Epithelial cell of proximal tubule (primary cell): ENCODE measurements at regions not wholly inside any gene's neighbourhood (a gene's known extent, or its start where the extent isn't known, plus 50 kb on each side); places are given as distances from the start of the nearest gene placed in this dataset.

Experiments used
- DNase-seq: peaks from one replicate; pipeline ENCODE4 v3.0.0-alpha.2; 2011; ENCODE audit warnings: low read depth
- H3K4me3 ChIP-seq: 2 replicates; pipeline ENCODE4 v1.5.1; 2011; ENCODE audit warnings: low read depth, mild to moderate bottlenecking, low read length
- CTCF ChIP-seq: conservative IDR thresholded peaks from 2 replicates; pipeline ENCODE4 v1.5.1; 2012; ENCODE audit warnings: low read depth, mild to moderate bottlenecking, low read length

GRCh38 chr7:12954380-12955033 is 267.1 kb downstream of the ARL4A start:
- TF ChIP-seq CTCF, result no peak
- H3K4me3 ChIP-seq, result no peak overlapping the region
- no peak for DNase-seq

GRCh38 chr7:12957487-12957886 is 270.1 kb downstream of the ARL4A start:
- H3K4me3 ChIP-seq, result no peak overlapping the region
- TF ChIP-seq CTCF, result no peak
- no peak for DNase-seq

- DNase-seq, result no peak
- no peak for TF ChIP-seq CTCF
- H3K4me3 ChIP-seq, result no peak overlapping the region
Observed at GRCh38 chr7:12961910-12962480, 274.6 kb downstream of the ARL4A start.

GRCh38 chr7:12963435-12963834 is 276.0 kb downstream of the ARL4A start:
- TF ChIP-seq CTCF, result no peak

GRCh38 chr7:12964836-12965235 is 277.4 kb downstream of the ARL4A start:
- no peak for DNase-seq
- no peak for TF ChIP-seq CTCF
- no peak overlapping the region for H3K4me3 ChIP-seq

More at GRCh38 chr7:12963435-12963834, 276.0 kb downstream of the ARL4A start:
- H3K4me3 ChIP-seq, result no peak overlapping the region
- DNase-seq, result no peak

- no peak overlapping the region for H3K4me3 ChIP-seq
- no peak for TF ChIP-seq CTCF
- DNase-seq, result no peak
Observed at GRCh38 chr7:12965767-12966166, 278.3 kb downstream of the ARL4A start.

GRCh38 chr7:12967322-12967721 is 279.9 kb downstream of the ARL4A start:
- no peak for TF ChIP-seq CTCF
- H3K4me3 ChIP-seq, result no peak overlapping the region
- DNase-seq, result no peak
